ENCODE measurements at regions not wholly inside any gene's neighbourhood (a gene's known extent, or its start where the extent isn't known, plus 50 kb on each side); places are given as distances from the start of the nearest gene placed in this dataset.

DNA sequence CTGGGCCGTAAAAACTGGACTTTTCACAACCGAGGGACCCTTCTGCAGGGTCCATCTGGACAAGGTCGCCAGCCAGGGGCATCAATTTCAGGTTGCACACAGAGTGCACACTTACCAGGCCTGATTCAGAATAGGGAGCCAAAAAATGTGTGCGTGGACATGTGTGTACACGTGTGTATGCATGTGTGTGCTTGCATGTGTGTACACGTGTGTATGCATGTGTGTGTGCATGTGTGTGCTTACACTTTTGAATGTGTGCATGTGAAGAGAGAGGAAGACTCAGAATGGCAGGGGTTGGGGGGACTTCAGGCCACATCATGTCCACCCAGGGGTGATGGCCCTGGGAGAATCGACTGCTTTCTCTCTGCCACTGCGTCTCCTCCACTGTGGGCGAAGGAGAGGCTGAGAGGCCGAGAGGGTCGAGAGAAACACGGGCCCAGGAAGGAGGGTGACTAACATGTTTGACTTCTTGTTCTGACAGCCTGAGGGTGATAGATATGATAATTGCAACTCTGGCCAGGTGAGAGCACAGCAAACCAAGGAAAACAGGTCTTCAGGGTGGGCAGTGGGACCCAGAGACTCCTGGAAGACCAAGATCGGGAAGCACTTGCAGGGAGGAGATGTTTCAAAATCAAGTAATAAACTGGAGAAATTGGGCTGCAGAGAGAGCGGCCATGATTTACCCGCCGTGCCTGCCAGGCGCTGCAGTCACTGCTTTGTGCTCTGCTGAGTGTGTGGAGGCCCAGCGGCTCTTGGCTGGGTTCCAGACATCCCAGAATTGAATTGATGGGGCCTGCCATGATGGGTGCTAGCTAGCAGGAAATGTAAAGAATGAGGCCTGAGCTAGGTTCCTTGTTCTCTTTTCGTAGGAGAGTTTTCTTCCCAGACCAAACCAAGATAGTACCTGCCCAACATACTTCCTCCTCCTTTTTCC is 310.8 kb downstream of the QKI start:
- TF ChIP-seq POLR2A (IDR thresholded peaks at IDR 0.05; ENCODE audit: low read depth) (no peak), CTCF (IDR thresholded peaks at IDR 0.05) (no peak), POLR2AphosphoS5 (IDR thresholded peaks at IDR 0.05) (no peak), EP300 (IDR thresholded peaks at IDR 0.05) (no peak)

Data from esophagus muscularis mucosa (tissue), 4 donors.